SK-N-SH (cell line): ENCODE measurements at regions not wholly inside any gene's neighbourhood (a gene's known extent, or its start where the extent isn't known, plus 50 kb on each side); places are given as distances from the start of the nearest gene placed in this dataset.

Experiments used
- JUND ChIP-seq: IDR thresholded peaks from 2 replicates; pipeline ENCODE4 v1.4.0; 2012
- TEAD4 ChIP-seq: IDR thresholded peaks from 2 replicates; pipeline ENCODE4 v1.4.0; 2012; ENCODE audit warnings: mild to moderate bottlenecking, borderline replicate concordance; ENCODE audit not compliant: insufficient read depth
- TF ChIP-seq, protein P1 (sequence below): fragments of 200-600 bp; sonication (generic); IDR thresholded peaks from 2 replicates; pipeline ENCODE4 v1.6.1; 2017; ENCODE audit warnings: antibody characterized with exemption, mild to moderate bottlenecking, moderate library complexity

DNA sequence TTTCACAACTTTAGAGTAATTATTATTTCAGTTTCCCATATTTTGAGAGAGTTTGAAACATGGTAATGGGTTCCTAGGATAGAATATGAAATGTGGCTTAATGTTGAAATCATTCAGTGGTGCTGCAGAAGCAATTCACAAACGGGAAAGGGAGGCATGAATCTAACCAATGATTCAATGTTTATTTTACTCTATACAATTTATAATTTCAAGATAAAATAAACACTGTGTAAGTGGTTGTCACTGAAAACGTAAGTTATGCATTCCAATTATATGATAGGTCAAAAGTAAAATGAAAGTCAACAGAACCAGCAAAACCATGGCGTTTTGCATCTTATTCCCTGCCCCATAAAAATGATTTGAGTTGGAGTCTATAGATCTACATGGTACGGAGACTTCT, 1207.1 kb upstream of the CDH18 start:
- TF ChIP-seq JUND: no peak
- TF ChIP-seq, protein P1, sequence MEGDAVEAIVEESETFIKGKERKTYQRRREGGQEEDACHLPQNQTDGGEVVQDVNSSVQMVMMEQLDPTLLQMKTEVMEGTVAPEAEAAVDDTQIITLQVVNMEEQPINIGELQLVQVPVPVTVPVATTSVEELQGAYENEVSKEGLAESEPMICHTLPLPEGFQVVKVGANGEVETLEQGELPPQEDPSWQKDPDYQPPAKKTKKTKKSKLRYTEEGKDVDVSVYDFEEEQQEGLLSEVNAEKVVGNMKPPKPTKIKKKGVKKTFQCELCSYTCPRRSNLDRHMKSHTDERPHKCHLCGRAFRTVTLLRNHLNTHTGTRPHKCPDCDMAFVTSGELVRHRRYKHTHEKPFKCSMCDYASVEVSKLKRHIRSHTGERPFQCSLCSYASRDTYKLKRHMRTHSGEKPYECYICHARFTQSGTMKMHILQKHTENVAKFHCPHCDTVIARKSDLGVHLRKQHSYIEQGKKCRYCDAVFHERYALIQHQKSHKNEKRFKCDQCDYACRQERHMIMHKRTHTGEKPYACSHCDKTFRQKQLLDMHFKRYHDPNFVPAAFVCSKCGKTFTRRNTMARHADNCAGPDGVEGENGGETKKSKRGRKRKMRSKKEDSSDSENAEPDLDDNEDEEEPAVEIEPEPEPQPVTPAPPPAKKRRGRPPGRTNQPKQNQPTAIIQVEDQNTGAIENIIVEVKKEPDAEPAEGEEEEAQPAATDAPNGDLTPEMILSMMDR: no peak
- no peak for TF ChIP-seq TEAD4
